Heart left ventricle (tissue), 13 donors: ENCODE measurements at regions not wholly inside any gene's neighbourhood (a gene's known extent, or its start where the extent isn't known, plus 50 kb on each side); places are given as distances from the start of the nearest gene placed in this dataset.

Experiments
- CTCF ChIP-seq, 12 donors: fragments of 200-600 bp; sonication (generic) in 4 of 12; IDR thresholded peaks; one replicate each; pipeline versions ENCODE4 v1.5.0 to v1.8.0; 2018 to 2022; ENCODE audit warnings: antibody characterized with exemption in 12 of 12, mild to moderate bottlenecking in 5 of 12
- POLR2A ChIP-seq, 2 donors: fragments of 450-650 bp; IDR thresholded peaks; one replicate each; pipeline ENCODE4 v1.6.1; 2017; ENCODE audit warnings: antibody characterized with exemption in 2 of 2, mild to moderate bottlenecking in 2 of 2, moderate library complexity in 2 of 2
- donor health status: ischemic (EF 13 %, LVEDD 7.1; RV severe dilation, severe dysfunction).
- donor health status: DM: no; HTN: yes; CAD: no.
- donor health status: DM: no; HTN: no; CAD: no.
- donor health status: ischemic (EF 25% LVEDD 6.9; RV normal size, moderate dysfunction).
- donor health status: ischemic (EF 25% LVEDD 5.7; RV mildly dilated, moderate dysfunction).
- donor health status: ischemic (EF 35%, LVEDD 5.7; RV mildly dilated, moderate dysfunction).
- donor health status: nonischemic (EF 11% LVEDD 7.7; RV severe dilation, severe dysfunction).
- donor health status: DM: yes; HTN: yes; CAD: no.
- donor health status: PGD.
- donor health status: ischemic (EF 29% LVEDD 5.4; RV normal size, mild dysfunction).
- donor health status: nonischemic (EF 23%, LVEDD 6.1; RV moderate dilation, normal function).

DNA sequence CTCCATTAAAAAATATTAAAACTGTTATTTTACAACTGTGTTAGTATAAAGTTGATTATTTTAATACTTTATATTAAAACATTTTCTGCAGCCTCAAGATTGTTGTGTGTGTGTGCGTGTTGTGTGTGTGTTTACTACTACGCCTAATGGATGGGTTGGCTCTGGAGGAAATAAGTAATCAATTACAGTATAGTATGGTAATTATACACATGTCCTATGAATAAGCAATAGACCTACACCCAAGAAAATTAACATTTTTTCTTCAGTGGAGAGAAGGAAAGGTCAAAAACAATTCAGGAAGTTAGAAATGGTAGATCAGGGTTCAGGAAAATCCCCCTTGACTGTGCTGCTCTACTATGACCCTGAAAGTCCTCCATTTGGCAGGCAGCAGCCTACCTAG lies 65.7 kb upstream of the DYRK2 start:
- TF ChIP-seq CTCF (IDR thresholded peaks at IDR 0.05) (no peak), POLR2A (IDR thresholded peaks at IDR 0.05) (no peak)
